Natural killer cell (primary cell): ENCODE measurements at regions not wholly inside any gene's neighbourhood (a gene's known extent, or its start where the extent isn't known, plus 50 kb on each side); places are given as distances from the start of the nearest gene placed in this dataset.

Experiments
- ATAC-seq, 3 donors: fragments of 150-1000 bp in 2 of 3; fragments of 200-7000 bp in 1 of 3; cut with Tn5 transposase; 1 replicate in 1 of 3; 2 replicates in 2 of 3; pipeline ENCODE4 v1.10.0; 2021; ENCODE audit warnings: mild to moderate bottlenecking in 2 of 3, moderate library complexity in 2 of 3
- DNase-seq, 2 donors: peaks; one replicate each; pipeline versions ENCODE4 v3.0.0 to v3.0.0-alpha.2; 2013 to 2021; ENCODE audit warnings: mixed read lengths in 1 of 2
- H3K27ac ChIP-seq: one replicate; pipeline ENCODE4 v1.5.1; 2013; ENCODE audit warnings: mild to moderate bottlenecking, low read length
- H3K27me3 ChIP-seq: one replicate; pipeline ENCODE4 v1.6.1; 2013; ENCODE audit warnings: low read length; ENCODE audit not compliant: control insufficient read depth, insufficient read depth
- H3K36me3 ChIP-seq: one replicate; pipeline ENCODE4 v1.6.1; 2013; ENCODE audit warnings: low read length; ENCODE audit not compliant: control insufficient read depth, insufficient read depth
- H3K4me1 ChIP-seq: one replicate; pipeline ENCODE4 v1.6.1; 2013; ENCODE audit warnings: low read length; ENCODE audit not compliant: control insufficient read depth, insufficient read depth
- H3K4me3 ChIP-seq: one replicate; pipeline ENCODE4 v1.5.1; 2013; ENCODE audit warnings: low read length
- H3K9me3 ChIP-seq: one replicate; pipeline ENCODE4 v1.6.1; 2013; ENCODE audit warnings: low read length; ENCODE audit not compliant: control insufficient read depth, insufficient read depth
- H3K27ac Mint-ChIP-seq, 2 donors: one replicate each; pipeline ENCODE4 v1.8.0; 2022; ENCODE audit warnings: mild to moderate bottlenecking in 2 of 2, mixed read lengths in 2 of 2, moderate library complexity in 1 of 2
- H3K27me3 Mint-ChIP-seq, 2 donors: one replicate each; pipeline ENCODE4 v1.8.0; 2022; ENCODE audit warnings: low read depth in 2 of 2, mixed read lengths in 2 of 2
- H3K36me3 Mint-ChIP-seq: one replicate; pipeline ENCODE4 v1.8.0; 2022; ENCODE audit warnings: mixed read lengths
- H3K4me1 Mint-ChIP-seq, 2 donors: one replicate each; pipeline ENCODE4 v1.8.0; 2022; ENCODE audit warnings: mixed read lengths in 2 of 2
- H3K4me3 Mint-ChIP-seq: one replicate; pipeline ENCODE4 v1.8.0; 2022; ENCODE audit warnings: mild to moderate bottlenecking, moderate library complexity, mixed read lengths
- H3K9me3 Mint-ChIP-seq, 2 donors: one replicate each; pipeline ENCODE4 v1.8.0; 2022; ENCODE audit warnings: mixed read lengths in 2 of 2
- WGBS: methylation state at CpG from one replicate; pipeline ENCODE4 v1.1.7; 2013; ENCODE audit warnings: missing lambda C conversion rate; ENCODE audit not compliant: insufficient coverage; 5-methylcytosine and 5-hydroxymethylcytosine counted together
- intact Hi-C: fragments of 100-400 bp; cut with micrococcal nuclease; formaldehyde crosslinking; loops from one replicate; pipeline ENCODE4 v1.14.2; 2022
- TF ChIP-seq, protein P1 (sequence below): fragments of 200-600 bp; IDR thresholded peaks from one replicate; pipeline ENCODE4 v1.8.0; 2022; ENCODE audit warnings: antibody characterized with exemption

DNA sequence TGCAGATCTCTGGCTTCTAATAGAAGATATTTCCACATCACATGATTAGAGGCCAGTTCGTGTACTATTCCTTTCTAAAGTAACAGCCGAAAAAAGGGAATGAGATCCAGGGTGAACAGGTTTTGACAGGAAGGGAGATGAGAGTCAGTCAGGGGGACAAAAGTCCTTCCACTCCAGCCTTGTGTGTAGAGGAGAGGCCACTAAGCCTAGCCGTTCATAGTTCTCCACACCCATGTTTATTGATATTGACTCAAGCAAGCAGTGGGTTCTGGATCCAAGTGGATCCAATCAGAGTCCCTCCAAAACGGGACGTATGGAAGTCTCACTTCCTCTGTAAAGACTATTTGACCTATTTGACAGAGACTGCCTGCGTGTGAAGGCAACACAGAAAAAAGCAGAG, 80.4 kb upstream of the LRIG1 start:
- no peak overlapping the region for H3K27ac Mint-ChIP-seq

DNA sequence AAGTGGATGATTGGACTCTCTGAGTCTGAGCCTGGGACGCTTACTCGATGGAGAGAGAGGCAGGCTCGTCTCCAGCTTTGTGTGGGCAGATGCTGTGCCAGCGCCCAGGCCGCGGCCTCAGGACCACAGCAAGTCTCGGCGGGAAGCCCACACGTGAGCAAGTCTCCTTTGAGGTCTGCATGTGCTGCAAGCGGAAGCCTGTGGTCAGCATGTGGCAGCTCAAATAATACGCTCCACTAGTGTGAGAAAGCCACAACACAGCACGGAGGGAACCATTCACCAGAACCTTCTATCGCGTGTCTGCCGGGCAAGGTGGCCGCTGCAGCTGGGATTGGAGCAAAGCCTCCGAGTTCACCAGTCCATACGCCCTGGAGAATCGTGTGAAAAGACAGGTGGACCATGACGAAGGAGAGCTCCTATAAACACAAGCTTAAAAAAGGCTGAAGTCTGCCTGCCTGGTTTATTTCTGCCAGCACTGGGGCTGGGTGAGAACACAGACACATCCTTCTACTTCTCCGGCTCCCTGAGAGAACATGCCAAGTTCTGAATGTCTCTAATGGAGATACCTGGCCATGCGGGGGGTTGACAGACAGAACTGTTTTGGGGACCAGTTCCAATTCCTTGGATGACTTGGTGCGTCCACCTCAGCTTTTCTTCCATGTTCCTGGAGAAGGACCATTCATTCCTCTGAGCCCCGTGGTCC, 82.0 kb upstream of the LRIG1 start:
- DNase-seq (peak; percentile 54 to 85), ATAC-seq (peak; percentile 85 to 98 (median 88))
- Histone ChIP-seq H3K9me3 (peaks cover 13% of the 10 kb centered on the region), H3K4me3 (no peak overlapping the region), H3K27ac (no peak overlapping the region), H3K36me3 (no peaks in the 10 kb centered on the region), H3K4me1 (peaks cover 20% of the 10 kb centered on the region), H3K27me3 (peaks cover 72% of the 10 kb centered on the region)
- peaks cover 3 to 5% of the 10 kb centered on the region in 2 donors for H3K9me3 Mint-ChIP-seq
- 22% methylated on average over 24 of the region's 24 CpGs for WGBS
- H3K4me1 Mint-ChIP-seq = peaks cover 18 to 33% of the 10 kb centered on the region in 2 donors
- no peaks in the 10 kb centered on the region for H3K36me3 Mint-ChIP-seq
- H3K27ac Mint-ChIP-seq = peak overlapping the region; percentile 13 to 71
- peak overlapping the region; percentile 32 for H3K4me3 Mint-ChIP-seq
- intact Hi-C loops = no loop called here
- TF ChIP-seq, protein P1, sequence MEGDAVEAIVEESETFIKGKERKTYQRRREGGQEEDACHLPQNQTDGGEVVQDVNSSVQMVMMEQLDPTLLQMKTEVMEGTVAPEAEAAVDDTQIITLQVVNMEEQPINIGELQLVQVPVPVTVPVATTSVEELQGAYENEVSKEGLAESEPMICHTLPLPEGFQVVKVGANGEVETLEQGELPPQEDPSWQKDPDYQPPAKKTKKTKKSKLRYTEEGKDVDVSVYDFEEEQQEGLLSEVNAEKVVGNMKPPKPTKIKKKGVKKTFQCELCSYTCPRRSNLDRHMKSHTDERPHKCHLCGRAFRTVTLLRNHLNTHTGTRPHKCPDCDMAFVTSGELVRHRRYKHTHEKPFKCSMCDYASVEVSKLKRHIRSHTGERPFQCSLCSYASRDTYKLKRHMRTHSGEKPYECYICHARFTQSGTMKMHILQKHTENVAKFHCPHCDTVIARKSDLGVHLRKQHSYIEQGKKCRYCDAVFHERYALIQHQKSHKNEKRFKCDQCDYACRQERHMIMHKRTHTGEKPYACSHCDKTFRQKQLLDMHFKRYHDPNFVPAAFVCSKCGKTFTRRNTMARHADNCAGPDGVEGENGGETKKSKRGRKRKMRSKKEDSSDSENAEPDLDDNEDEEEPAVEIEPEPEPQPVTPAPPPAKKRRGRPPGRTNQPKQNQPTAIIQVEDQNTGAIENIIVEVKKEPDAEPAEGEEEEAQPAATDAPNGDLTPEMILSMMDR = no peak
- H3K27me3 Mint-ChIP-seq = peaks cover 44 to 72% of the 10 kb centered on the region in 2 donors

More for the DNA sequence above, 80.4 kb upstream of the LRIG1 start:
- TF ChIP-seq, protein P1 = no peak
- Mint-ChIP-seq H3K9me3 (peaks cover 3 to 5% of the 10 kb centered on the region in 2 donors), H3K36me3 (no peaks in the 10 kb centered on the region), H3K4me1 (peaks cover 18 to 33% of the 10 kb centered on the region in 2 donors), H3K27me3 (peaks cover 50 to 77% of the 10 kb centered on the region in 2 donors), H3K4me3 (no peak overlapping the region)
- H3K4me3 ChIP-seq = no peak overlapping the region
- H3K9me3 ChIP-seq = peaks cover 13% of the 10 kb centered on the region
- ATAC-seq = no peak
- intact Hi-C loops = no loop called here
- H3K36me3 ChIP-seq = no peaks in the 10 kb centered on the region
- 73% methylated on average over 6 of the region's 6 CpGs for WGBS
- no peak for DNase-seq
- H3K4me1 ChIP-seq = peaks cover 20% of the 10 kb centered on the region
- H3K27ac ChIP-seq = no peak overlapping the region
- peaks cover 62% of the 10 kb centered on the region for H3K27me3 ChIP-seq

DNA sequence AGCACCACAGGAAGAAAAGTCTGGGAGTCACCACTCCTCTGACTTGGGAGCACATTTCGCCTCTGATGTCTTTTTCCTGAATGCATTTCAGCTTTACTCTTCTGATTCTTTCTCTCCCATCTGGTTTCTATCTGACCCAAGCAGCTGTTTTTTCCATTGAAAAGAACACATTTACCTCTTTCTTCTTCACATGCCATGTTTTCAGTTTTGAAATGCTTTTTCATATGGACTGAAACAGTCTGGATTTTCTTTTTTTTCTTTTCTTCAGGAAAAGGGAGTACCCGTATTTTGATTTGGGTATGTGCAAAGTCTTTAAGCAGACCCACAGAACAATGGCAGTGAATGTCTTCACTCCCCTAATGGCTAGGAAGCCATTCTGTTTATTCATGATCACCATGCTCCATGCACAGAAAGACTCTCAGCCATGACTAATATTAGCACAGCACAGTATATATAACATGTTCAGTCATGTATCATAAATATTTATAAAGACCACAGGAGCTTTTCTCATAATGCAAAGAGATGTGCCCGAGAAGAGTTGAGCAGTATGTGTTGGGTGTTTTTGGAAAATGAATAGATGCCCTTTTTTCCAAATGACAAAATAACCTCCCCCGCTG, 82.7 kb upstream of the LRIG1 start:
- Histone ChIP-seq H3K27me3 (peaks cover 79% of the 10 kb centered on the region), H3K36me3 (no peaks in the 10 kb centered on the region), H3K27ac (no peak overlapping the region), H3K4me1 (peaks cover 20% of the 10 kb centered on the region), H3K9me3 (peaks cover 13% of the 10 kb centered on the region), H3K4me3 (no peak overlapping the region)
- H3K27ac Mint-ChIP-seq = peak overlapping the region in 1 of 2 donors; percentile 13
- no peaks in the 10 kb centered on the region for H3K36me3 Mint-ChIP-seq
- peak overlapping the region; percentile 69 for H3K4me3 Mint-ChIP-seq
- ATAC-seq = no peak
- peaks cover 43 to 69% of the 10 kb centered on the region in 2 donors for H3K27me3 Mint-ChIP-seq
- WGBS = 95% methylated on average over 2 of the region's 4 CpGs
- TF ChIP-seq, protein P1 = no peak
- H3K9me3 Mint-ChIP-seq = peaks cover 3% of the 10 kb centered on the region in 2 donors
- no peak for DNase-seq
- intact Hi-C loops = no loop called here
- H3K4me1 Mint-ChIP-seq = peaks cover 18 to 33% of the 10 kb centered on the region in 2 donors
